ENCODE measurements at regions not wholly inside any gene's neighbourhood (a gene's known extent, or its start where the extent isn't known, plus 50 kb on each side); places are given as distances from the start of the nearest gene placed in this dataset.
"Not testable (repeated sequence)": the region's sequence is repeated elsewhere in the genome, so short reads cannot be mapped to it uniquely, and the experiment has no call there.

DNA sequence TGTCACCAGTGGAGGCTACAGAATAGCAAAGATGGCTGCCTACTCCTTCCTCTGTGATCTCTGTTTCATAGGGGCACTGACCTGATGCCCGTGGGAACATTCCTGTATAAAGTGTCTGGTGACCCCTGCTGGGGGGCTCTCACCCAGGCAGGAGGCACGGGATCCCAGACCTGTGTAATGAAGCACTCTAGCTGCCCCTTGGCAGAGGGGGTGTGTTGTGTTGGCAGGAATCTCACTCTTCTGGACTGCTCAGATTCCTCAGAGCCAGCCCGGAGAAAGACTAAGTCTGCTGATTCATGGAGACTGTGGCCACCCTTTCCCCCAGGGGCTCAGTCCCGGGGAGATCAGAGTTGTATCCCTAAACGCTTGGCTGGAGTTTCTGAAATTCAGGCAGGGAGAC, 648.3 kb downstream of the SPRY1 start:
- no peak for DNase-seq (ENCODE audit: low read depth in 2 of 2)

DNA sequence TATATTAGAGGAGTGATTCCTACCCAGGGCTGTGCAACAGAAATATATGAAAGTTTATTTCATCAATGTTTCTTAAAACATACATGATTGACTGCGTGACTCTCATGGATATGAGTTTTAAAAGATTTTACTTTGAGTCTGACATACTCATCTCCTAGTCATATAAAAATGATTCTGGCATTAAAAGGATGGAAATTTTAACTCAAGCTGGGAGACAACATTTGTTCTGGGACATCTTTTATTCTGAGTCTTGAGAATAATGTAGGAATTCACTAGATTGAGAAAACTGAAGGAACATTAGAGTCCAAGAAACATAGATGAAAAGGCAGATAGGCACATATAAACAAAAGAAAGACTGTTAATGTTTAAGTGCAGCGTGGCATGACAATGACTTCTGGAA, 649.6 kb downstream of the SPRY1 start:
- DNase-seq (ENCODE audit: low read depth in 2 of 2), result no peak

DNA sequence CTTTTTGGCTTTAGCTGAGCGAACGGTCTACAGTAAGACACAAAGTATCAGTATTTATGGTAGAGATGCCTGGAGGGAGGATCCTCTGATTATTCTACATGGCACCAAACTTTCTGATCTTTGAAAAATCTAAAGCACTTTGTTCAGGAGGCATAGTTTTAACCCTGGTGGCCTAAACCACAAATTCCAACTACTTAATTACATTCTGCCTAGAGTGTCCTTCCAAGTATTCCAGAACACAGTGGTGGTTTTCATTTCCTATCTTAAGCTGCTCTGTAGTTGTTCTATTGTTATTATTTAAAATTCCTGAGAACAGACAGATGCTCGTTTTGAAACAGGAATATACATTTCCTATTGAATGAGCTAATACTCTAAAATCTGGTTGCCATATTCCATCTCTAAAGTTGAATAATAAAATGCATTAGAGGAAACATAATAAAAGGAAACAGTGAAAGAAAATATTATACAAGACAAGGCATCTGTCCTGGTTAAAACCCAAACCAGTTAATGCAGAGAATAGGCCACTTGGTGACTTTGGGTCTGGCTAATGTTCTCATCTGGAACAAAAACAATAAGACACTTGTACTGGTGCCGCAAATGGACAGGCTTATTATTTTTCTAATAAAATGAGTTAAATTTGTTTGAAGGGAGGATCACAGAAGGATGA, 657.4 kb downstream of the SPRY1 start:
- peak; percentile 41 to 45 for DNase-seq (ENCODE audit: low read depth in 2 of 2)

DNA sequence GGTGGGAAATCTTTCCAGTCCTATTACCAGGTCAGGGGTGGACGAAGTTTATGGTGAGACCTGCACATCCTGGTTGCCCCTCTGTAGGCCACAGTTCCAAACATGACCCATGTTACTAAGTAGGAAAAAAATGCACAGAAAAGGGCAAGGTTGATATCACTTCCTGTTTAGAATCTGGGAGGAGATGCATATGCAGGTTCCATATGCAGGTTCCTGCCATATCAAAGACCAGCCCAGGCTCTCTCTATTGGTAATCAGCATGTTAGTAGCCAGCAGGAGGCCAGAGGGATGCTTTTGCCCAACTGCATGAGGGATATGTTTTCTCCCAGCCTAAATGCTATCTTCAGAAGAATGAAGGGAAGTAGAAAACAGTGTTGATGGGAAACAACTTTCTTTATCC, 657.2 kb downstream of the ANKRD50 start:
- no peak for DNase-seq (ENCODE audit: low read depth in 2 of 2)

DNA sequence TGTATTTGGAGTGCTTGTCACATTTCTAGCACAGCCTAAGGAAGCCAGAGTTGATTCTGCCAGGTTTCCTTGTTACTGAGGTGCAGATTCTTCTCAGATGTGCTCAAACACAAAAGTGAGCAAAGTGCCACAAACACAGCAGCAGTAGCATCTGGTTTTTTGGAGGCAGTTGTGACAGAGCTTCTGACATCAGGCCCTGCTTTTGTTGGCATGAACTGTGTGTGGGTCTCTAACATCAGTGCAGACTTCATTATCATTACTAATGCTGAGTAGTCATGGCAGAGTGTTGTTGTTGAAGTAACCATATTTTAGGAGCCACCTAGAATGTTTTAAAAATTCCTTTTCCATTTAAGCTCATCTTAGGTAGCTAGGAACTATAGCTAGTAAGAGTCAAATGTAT, 656.6 kb downstream of the ANKRD50 start:
- DNase-seq (ENCODE audit: low read depth in 2 of 2), result no peak

DNA sequence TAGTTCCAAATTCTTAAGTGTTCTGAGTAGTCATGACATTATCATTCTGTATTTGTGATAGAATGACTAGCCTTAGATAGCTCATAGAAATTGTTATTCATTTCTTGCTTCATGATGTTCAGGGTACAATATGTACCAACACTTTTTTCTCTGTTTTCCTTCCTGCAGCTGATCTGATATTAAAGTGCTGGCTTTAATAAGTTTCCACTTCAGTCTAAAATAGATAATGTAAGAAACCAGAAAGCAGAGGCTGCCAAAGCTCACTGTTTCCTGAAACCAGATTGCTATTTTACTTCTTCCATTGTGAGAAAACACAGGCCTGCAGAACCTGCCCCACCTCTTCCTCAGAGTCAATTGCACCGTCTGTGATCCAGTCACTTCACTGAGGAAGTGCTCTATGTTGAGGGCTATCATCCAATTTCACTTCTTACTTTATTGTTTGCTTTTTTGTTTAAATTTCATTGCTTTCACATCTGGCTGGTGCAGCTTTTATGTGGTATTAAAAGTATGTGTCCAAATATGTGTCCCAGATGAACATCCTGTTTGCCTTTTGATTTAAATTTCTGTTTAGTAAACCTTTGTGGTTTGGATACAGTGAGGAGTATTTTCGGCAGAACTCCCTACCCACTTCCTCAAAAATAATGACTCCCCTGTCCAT, 652.1 kb downstream of the ANKRD50 start:
- peak in 1 of 2 experiments; percentile 21 for DNase-seq (ENCODE audit: low read depth in 2 of 2)

DNA sequence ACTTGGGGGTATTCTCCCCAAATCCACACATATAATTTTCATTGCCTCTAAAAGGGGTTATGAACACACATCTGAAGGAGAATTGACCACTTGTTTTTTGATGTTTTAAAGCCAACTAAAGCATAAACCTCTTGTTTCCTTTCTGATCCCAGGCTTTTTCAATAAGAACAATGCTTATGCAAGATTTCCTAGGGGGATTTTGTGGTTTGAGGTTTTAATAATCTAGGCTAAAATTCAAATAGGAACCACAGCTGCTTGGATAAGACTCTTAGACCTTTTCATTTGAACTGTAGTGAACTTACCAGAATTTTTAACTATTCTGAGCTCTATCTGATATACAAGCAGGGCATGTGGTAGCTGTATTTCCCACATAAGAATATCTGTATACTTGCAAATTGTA, 651.1 kb downstream of the ANKRD50 start:
- peak; percentile 55 to 62 for DNase-seq (ENCODE audit: low read depth in 2 of 2)

DNA sequence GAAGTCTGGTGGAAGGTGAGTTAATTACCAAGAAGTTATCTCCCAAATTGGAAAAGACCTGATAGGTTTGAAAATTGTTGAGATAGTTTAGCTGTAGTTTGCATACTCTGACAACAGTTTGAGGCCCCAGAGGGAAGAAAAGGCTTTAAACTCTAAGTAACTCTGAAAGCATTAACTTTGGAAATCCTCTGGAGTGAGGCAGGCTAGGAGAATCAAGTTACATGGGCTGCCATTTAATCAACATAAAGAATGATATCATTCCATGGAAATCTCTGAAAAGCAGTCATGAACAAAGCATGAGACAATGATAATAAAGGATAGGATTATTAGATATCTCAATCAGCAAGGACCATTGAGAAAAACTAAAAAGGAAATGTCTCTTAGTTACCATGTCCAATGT, 647.1 kb downstream of the ANKRD50 start:
- DNase-seq (ENCODE audit: low read depth in 2 of 2), result no peak

DNA sequence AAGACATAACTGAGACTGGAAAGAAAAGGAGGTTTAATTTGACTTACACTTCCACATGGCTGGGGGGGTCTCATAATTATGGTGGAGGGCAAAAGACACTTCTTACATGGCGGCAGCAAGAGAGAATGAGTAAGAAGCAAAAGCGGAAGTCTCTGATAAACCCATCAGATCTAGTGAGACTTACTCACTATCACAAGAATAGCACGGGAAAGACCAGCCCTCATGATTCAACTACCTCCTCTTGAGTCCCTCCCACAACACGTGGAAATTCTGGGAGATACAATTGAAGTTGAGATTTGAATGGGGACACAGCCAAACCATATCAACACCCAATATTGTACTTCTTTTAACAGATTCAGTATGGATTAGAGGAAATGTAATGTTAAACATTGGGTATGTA, 646.6 kb downstream of the ANKRD50 start:
- DNase-seq (ENCODE audit: low read depth in 2 of 2), result no peak

DNA sequence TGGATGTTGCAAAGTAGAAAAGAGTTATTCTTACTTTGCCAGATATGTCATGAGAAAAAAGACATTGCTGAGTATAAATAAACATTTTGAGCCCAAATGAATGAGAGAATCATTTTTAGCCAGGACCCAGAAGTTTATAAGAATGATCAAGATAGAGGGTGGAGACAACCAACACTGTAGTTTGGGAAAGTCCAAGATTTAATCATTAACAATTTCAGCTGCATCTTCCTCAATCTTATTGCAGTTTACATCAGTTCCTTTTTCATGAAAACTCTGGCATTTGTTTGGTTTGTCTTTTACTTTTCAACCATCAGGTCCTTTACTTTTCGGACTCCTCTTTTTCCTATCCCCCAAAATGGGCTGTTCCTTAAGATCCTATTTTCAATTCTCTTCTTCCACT, 645.9 kb downstream of the ANKRD50 start:
- DNase-seq (ENCODE audit: low read depth in 2 of 2), result no peak

DNA sequence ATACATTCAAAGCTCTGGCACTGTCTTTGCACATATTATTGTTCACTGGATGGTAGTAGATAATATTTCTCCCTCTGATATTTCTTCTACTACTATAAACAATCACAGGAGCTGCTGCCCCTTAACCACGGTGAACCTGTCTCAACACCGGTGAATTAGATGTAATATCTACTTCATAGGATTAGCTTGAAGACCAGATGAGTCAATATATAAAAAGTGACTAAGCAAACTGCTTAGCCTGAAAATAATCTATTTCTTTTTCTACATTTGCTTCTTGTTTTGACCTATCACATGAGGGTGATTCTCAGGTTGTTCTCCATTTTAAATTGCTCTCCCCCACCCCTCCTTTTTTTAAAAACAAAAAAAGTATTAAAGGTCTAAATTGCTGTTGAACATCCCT, 645.5 kb downstream of the ANKRD50 start:
- DNase-seq (ENCODE audit: low read depth in 2 of 2), result no peak

DNA sequence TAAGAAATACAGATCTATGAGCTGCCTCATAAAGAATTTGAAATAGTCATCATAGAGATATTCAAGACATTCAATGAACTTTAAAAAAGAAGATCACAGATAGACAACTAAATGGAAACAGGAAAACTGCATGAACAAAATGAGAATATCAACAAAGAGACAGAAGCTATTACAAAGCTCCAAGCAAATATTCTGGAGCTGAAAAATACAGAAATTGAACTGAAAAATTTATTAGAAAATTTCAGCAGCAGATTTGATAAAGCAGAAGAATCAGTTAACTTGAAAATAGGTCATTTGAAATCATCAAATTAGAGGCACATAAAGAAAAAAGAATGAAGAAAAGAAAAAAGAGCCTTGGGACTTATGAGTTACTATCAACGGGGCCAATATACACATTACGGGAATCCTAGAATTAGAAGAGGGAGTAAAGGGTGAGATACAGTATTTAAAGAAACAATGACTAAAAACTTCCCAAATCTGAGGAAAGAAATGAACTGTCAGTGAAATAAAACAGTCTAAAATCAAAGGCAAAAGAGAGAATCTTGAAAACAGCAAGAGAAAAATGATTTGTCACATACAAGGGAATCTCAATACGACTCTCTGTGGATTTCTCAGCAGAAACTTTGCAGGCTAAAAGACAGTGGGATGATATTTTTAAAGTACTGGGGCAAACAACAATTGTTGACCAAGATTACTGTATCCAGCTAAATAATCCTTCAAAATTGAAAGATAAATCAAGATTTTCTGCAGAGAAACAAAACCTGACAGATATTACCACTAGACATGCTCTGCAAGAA, 641.6 kb downstream of the ANKRD50 start:
- DNase-seq (ENCODE audit: low read depth in 2 of 2), result no peak

DNA sequence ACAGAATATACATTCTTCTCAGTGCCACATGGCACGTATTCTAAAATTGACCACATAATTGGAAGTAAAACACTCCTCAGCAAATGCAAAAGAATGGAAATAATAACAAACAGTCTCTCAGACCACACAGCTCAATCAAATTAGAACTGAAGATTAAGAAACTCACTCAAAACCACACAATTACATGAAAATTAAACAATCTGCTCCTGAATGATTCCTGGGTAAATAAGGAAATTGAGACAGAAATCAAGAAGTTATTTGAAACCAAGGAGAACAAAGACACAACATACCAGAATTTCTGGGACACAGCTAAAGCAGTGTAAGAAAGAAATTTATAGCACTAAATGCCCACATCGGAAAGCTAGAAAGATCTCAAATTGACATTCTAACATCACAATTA, 637.3 kb downstream of the ANKRD50 start:
- not testable (repeated sequence) for DNase-seq (ENCODE audit: low read depth in 2 of 2)

DNA sequence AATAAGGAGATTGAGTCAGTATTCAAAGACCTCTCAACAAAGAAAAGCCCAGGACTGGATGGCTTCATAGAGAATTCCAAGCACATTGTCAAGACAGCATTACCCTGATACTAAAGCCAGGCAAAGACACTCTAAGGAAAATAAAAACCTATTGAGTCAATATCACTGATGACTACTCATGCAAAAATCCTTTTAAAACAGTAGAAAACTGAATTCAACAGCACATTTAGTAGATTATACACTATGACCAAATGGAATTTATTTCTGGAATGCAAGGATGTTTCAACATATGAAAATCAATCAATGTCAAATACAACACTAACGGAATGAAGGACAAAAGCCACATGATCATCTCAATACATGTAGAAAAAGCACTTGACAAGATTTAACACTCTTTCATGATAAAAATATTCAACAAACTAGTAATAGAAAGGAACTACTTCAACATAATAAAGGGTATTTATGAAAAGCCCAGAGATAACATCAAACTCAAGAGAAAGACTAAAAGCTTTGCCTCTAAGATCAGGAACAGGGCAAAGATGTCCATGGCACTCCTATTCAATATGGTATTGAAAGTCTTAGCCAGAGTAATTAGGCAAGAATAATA, 633.3 kb downstream of the ANKRD50 start:
- DNase-seq (ENCODE audit: low read depth in 2 of 2), result peak in 1 of 2 experiments; percentile 50

DNA sequence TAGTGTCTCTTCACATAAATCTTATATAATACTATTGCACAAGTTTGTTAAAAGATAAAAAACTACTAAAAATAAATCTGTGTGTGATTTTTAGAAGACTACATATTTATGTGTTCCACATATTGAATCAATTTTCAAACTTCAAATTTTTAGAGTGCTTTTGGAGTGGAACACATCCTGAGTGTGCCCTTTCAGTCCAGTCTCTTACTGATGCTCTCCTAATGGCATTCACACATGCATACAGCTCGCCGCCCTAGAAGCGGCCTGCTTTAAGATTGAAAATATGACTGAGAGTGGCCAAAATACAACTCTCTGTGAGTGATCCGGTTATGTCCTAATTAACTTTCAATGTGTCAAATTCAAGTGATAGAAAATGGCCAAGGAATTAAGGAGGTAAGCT, 628.8 kb downstream of the ANKRD50 start:
- no peak for DNase-seq (ENCODE audit: low read depth in 2 of 2)

DNA sequence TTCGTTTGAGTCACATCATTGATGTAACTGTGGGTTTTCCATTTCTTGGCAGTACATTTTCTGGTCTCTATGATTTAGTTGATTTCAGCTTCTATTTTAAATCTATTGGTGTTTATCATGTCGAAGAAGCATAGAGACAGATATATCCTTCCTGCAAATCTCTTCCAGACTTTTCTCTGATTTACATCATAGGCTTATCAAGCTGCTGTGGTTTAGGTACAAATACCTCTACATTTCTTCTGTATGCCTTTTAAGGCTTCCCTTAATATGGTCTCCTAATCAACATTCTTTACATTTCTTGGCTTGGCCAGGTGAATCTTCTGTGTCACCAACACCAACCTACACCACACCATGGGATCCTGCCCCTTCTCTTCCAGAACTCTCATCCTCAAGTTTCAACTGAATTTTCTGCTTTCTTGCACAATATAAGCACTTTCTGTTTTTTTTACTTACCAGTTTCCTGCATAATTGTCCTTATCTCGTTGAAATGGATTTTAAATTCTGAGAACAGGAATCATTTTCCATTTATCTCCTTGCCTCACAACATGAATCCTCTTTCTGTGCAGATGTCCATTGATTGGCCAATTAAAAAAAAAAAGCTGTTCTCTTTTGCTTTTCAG, 626.9 kb downstream of the ANKRD50 start:
- no peak for DNase-seq (ENCODE audit: low read depth in 2 of 2)

DNA sequence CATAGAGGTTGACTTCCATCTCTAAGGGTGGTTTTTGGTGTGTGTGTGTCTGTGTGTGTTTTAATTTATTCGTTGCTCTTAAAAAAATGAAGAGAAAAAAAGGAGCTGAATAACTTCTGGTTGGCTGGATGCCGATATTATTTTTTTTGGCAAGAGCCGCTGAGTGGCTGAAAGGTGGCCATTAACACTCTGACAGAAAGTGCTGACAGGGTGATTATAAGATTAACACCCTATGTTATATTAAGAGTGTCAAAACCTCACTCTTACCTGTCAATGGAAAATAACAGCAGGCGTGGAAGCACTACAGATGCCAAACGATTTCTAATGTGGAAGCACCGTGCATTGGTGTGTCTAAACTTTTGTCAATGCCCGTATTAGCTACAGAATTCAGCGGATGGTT, 622.5 kb downstream of the ANKRD50 start:
- DNase-seq (ENCODE audit: low read depth in 2 of 2), result no peak

DNA sequence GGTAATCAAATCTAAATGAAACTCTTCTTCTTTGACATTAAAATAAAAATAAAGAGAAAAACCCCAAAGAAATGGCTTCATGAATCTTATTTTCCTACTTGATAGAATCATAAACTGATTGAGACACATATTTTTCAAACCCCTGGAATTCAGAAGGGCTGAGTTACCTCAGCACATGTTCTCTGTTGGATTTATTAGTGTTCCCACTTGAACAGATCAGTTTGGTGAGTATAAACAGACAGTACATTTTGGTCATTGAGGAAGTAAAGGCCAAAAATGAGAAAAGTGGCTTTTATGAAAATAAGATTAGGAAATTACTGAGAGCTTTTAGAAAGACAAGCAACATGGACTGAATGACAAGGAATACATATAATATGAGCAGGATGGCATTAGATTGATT, 620.4 kb downstream of the ANKRD50 start:
- DNase-seq (ENCODE audit: low read depth in 2 of 2), result no peak

DNA sequence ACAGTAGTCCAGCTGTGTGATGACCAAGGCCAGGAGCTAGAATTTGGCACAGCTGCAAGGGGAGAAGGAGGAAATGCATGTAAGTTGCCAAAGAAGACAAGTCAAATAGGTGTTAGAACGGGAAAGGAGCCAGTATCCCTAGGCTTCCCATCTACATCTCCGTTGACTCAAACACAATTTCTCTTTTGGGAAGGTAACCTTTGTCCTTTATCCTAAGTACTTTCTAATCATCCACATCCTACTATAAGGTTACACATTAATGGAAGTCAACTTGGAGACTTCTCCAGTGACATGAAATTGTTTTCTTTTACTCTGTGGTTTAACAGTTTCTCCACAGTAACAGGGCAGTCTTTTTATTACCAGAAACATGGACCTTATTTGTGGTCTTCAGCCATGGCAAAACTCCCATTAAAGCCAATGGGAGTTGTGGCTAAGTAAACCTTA, 620.0 kb downstream of the ANKRD50 start:
- no peak for DNase-seq (ENCODE audit: low read depth in 2 of 2)

DNA sequence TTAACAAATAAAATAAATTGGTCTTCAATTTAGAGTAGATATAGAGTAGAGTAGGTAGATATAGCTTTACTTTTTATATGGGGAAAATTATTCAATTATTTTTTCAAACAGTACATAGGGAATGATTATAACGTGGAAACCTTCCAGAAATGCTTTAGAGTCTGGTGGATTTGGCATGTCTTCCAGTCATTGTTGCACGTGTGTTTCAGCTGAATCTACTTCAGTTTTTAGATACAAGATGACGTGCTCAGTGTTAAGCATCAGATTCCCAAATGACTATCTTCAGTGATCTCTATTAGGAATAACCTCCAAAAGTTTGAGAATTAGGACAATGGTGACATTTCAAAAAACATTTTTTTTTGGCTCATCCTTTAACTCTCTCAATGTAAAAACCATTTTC, 616.9 kb downstream of the ANKRD50 start:
- no peak for DNase-seq (ENCODE audit: low read depth in 2 of 2)

DNA sequence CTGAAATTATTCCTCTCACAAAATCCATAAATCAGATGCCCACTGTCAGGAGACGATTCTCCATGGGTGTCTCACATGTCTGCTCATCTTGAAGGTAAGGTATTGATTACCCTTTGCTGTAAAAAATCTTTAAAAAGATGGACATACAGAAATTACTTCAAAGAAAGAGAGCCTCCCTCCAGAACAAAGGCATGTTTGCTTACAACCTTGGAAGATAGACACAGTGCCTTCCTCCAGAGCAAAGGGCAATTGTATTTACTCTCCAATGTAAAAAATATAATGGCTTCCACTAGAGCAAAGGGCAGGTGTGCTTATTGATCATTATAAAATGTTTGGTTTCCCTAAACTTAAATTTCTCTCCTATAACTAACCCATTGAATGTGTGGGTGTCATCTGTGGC, 616.2 kb downstream of the ANKRD50 start:
- no peak for DNase-seq (ENCODE audit: low read depth in 2 of 2)

DNA sequence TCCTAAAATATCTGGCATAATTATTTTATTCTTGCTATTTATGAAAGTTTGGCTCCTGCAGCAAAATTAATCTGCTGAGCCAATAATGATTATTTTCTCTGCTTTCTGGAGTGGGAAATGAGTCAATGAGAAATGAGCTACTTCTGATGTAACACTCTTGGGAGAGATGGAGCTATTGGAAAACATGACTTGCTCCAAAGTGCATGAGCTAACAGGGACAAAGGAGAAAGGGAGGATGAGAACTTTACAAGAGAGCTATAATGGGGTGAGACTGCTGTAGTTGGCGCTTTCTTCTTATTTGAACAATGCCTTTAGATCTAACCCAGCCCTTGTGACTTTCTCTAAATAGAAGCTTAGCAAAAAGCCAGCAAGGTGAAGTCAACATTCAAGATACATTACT, 615.1 kb downstream of the ANKRD50 start:
- no peak for DNase-seq (ENCODE audit: low read depth in 2 of 2)
